Suprapubic skin (tissue), 4 donors: ENCODE measurements at regions not wholly inside any gene's neighbourhood (a gene's known extent, or its start where the extent isn't known, plus 50 kb on each side); places are given as distances from the start of the nearest gene placed in this dataset.

ENCODE experiments used
- POLR2A ChIP-seq, 2 donors: fragments of 450-650 bp; IDR thresholded peaks; one replicate each; pipeline ENCODE4 v1.6.1; 2017; ENCODE audit warnings: antibody characterized with exemption in 2 of 2, mild to moderate bottlenecking in 2 of 2, moderate library complexity in 2 of 2
- POLR2AphosphoS5 ChIP-seq, 3 donors: sonication (generic); formaldehyde crosslinking; IDR thresholded peaks; one replicate each; pipeline ENCODE4 v1.6.1; 2017; ENCODE audit warnings: antibody characterized with exemption in 3 of 3
- TF ChIP-seq, protein P1 (sequence below), 2 donors: fragments of 200-600 bp in 1 of 2; fragments of 450-650 bp in 1 of 2; sonication (generic) in 1 of 2; IDR thresholded peaks; one replicate each; pipeline ENCODE4 v1.5.1; 2016 to 2019; ENCODE audit warnings: antibody characterized with exemption in 2 of 2, mild to moderate bottlenecking in 1 of 2, moderate library complexity in 1 of 2

DNA sequence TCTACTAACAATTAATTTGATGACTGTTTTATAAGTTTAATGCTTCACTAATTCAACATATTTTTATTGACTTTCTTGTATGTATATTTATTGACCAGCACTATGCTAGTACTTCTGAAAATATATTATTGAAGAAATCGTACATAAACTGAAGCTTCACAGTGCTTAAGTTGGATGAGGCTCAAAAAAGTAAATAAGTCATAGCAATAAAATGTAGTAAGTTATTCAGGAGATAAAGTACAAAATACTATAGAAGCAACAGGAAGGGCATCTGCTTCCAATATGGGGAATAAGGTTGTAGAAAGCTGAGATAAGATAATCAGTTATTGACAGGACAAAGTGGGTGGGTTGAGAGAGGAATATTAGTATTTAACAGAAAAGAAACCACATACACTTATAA lies 944.9 kb upstream of the MIR17HG start:
- TF ChIP-seq POLR2A (IDR thresholded peaks at IDR 0.05) = no peak
- TF ChIP-seq, protein P1, sequence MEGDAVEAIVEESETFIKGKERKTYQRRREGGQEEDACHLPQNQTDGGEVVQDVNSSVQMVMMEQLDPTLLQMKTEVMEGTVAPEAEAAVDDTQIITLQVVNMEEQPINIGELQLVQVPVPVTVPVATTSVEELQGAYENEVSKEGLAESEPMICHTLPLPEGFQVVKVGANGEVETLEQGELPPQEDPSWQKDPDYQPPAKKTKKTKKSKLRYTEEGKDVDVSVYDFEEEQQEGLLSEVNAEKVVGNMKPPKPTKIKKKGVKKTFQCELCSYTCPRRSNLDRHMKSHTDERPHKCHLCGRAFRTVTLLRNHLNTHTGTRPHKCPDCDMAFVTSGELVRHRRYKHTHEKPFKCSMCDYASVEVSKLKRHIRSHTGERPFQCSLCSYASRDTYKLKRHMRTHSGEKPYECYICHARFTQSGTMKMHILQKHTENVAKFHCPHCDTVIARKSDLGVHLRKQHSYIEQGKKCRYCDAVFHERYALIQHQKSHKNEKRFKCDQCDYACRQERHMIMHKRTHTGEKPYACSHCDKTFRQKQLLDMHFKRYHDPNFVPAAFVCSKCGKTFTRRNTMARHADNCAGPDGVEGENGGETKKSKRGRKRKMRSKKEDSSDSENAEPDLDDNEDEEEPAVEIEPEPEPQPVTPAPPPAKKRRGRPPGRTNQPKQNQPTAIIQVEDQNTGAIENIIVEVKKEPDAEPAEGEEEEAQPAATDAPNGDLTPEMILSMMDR (IDR thresholded peaks at IDR 0.05) = no peak
- no peak for TF ChIP-seq POLR2AphosphoS5 (IDR thresholded peaks at IDR 0.05)
